NCI-H2196 treated with DMSO at 0.1 percent for 48 hours (cell line): ENCODE measurements at regions not wholly inside any gene's neighbourhood (a gene's known extent, or its start where the extent isn't known, plus 50 kb on each side); places are given as distances from the start of the nearest gene placed in this dataset.

Experiments
- DNase-seq: peaks from one replicate; lab custom pipeline; 2025; ENCODE audit not compliant: unreplicated experiment; lab: John Stamatoyannopoulos, UW

DNA sequence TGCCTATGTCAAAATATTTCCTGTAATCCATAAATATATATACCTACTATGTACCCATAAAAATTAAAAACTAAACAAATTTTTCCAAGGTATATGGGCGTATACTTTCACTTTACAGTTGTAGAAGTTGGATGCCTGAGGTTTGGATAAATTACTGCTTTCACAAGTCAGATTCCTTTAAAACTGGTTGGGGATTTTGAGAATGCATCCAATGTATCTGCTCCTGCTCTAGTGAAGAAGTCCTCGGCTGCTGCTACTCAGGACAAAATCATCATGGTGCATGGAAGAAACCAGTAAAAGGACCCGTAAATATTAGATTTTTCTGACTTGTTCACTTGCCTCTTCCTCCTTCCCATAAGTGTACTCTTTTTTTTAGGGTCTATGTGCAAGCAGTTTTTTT is 841.1 kb downstream of the USP25 start:
- no peak for DNase-seq

DNA sequence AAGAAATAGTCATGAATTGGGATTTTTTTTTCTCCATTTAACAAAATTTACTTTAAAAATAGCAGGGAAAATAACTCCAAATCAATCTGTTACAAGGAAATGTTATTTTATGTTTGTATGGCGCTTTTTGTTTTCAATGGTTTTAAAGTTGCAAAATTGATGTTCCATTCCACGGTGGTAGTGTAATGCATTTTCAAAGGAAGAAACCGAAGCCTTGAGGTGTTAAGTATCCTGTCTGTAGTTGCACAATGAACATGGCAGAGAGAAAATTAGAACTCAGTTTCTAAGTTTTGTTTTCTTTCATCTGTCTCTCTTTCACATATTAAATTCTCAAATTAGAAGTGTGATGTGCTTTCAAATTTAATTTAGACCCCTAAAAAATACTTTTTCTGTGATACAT is 841.8 kb downstream of the USP25 start:
- DNase-seq: no peak

DNA sequence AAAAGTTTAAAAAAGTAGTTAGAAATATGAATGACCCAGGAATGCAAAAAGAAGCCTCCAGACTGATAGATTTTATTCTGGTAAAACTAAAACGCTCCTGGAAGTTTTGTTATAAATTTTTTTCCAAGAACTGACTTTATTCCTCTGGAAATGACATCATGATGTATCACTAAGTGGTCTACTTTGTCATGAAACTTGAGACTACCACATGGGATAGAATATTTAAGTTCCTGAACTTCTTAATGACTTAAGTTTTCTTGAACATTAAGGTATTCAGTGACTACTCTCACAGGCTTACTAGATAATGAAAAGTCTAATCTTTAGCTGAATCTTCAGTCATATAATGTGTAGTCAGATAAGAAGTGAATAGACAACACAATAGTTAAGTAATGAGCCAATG is 842.2 kb downstream of the USP25 start:
- DNase-seq: no peak

DNA sequence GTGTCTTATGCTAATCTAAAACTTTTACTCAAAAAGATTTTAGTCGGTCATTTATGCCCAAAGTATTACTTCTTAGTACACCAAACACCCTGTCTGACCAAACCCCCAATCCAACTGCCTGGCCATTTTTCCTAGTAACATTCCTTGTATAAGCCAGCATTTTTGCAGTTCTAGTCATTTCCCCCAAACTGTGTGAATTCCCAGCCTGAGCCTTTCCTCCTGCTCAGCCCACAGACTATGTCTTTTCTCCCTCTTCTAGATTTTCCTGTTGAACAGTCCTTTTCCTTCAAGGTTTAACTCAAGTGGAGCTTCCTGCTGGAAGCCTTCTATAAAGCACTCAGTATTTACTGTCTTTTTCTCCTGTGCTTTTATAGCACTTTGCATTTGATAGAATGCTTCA is 843.8 kb downstream of the USP25 start:
- no peak for DNase-seq

DNA sequence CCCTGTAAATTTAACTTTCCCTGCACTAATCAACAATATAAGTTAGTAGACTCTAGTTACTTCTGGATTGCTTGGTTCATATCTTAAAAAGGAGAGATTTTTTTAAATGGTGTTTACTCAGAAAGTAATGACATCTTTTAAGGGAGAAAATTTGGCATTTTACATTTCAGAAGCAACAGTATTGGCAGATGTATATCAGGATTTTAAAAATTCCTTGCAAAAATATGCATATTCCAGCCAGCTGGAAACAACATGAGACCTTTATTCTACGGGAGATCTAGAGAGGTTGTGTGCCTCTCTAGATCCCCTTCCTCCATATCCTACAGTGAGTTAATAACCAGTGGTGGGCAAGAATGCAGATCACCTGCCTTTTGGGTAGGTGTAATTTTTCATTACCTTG is 848.2 kb downstream of the USP25 start:
- no peak for DNase-seq

DNA sequence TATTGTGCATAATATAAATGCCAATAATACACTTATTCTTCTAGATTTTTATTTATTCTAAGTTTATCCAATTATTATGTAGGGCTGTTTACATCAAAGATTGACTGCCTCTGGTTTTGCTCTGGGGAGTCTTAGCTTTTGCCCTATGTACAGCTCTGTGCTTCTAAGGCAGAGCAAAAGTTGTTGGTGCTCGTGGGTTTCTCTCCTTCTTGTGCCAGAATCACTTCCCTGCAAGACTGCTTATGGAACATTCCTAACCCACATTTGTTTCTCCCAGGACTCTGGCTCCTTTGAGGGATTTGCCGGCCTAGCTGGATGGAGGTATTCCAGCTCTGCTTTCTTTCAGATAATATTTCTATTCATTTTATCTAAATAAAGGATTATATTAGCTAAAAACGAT is 849.1 kb downstream of the USP25 start:
- DNase-seq: no peak

DNA sequence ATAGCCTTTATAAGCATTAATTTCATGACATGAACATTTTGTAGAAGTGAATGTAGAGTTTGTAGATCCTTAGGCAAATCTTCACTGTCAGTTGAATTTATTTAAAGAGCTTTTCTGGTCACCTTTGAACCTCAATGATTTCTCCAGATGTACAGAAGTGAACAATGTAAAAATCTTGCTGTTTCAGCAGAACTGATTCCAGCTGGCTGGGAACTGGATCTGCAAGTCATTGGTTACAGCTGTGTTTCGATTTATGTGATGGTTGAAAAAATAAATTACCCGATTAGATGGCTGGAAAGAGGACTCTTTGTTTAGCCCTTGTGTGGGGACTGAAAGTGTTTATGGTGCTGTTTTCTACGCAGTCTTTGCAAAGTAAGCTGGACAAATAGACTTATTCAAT is 849.8 kb downstream of the USP25 start:
- DNase-seq: no peak

DNA sequence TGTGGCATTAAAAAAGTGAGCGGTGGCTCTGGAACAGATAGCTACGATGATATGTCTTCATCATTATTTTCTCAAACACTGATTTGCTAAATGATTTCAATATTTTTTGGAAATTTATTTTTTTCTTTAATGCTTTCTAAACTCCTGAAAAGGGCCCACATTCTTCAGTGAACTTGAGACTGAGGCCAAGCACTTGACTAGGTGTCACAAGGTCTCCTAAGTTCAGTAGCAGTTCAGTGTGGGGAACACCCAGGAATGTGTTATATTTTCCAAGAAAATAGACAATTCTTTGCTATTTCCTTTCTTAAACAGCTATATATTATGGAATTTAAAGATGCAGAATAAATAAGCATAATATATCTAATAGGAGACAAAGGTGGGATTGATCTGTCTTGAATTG is 850.9 kb downstream of the USP25 start:
- no peak for DNase-seq

DNA sequence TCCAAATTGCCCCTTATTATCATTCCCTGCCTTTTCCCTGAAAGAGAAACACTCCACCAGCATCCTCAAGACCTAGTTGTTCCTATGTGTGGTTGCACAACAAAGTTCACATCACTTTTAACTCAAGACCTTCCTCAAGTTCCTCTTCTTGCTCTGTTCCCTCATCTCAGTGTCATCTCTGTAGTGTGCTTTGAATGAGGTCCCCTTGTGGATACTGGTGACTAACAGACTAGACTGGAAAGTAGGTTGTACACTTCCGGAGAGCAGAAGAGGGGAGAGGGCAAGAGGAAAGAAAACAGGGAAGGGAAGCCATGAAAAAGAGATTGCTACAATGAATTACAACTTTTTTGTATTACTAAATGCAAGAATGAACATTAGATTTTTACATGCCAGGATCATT is 853.8 kb downstream of the USP25 start:
- no peak for DNase-seq

DNA sequence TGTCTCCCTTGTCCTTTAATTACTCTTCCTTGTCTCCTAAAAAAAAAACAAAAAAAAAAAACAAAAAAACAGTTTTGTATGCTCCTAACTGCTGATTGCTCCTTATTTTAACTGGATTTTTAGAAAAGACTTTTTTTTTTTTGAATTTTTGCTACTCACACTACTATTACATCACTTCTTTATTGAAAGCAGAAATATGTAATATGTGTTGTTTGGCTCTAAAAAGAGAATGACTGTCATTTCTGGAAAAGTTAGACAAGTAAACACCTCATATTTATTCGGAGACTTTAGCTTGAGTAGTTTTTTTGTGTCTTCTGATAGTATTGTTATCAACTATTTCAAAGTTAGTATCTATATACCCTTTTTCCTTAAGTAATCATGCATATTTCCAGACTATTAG is 855.0 kb downstream of the USP25 start:
- DNase-seq: no peak

DNA sequence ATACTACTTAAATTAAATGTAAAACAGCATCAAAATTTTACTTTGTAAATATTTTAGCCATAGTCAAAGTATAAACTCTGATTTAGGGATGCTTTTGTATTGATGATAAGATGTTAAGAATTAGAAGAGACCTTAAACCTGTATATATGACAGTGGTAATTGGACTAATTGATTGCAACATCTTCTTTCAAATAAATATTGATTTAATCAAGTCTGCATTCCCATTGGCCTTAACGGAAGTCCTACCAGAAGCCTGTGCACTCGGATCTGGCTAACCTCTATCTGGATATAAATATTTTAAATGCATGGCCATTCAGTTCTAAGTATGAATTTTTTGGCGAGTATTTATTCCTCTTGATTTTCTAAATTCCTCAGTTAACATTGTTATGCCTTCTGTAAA is 856.1 kb downstream of the USP25 start:
- DNase-seq: no peak

DNA sequence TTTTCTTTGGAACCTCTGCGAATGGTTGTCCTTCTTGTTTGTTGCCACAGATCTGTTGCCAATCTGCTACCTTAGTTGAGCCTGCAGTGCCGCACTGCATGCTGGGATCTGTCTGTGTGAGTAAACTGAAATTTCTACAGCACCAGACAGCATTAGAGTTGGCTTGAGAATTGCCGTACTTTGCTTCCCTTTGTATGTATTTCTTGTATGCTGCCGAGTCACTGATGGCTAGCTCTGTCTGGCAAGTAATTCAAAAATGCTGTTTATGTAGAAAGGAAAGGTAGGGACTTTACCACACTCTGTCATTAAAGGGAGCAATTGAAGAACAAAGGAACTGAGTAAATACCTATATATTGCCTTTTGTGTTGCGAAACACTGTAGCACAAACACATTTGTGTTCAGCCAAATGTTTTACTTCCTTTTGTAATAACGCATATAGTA is 857.4 kb downstream of the USP25 start:
- no peak for DNase-seq

DNA sequence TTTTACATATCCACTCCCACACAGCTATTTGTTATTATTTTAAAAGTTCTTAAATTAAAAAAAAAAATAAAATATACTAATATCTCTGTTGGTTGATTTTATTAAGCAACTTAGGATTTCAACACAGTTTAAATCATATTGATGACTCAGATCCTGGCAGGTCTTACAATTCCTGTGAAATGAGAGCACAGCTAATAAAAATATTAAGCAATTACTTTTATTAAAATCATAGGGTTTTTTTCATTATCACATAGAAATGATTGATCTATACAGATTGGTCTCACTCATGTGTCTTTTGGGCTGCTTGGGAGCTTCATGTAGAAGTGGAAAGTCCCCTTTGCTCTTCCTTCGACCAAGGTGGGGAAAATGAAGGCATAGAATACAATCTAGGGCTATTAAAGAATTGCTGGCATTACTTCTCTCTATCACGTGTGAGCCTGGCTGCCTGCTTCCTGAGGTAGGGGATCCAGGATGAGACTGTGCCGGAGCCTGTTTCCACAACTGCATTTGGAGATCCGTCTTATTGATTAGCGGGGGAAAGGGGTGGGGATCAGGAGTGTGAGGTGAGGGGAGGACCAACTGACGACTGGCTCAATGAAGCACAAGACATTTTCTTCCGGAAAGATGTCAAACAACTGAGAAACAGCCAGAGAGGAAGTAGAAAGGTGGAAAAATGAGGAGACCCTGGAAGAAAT is 858.0 kb downstream of the USP25 start:
- DNase-seq: no peak

DNA sequence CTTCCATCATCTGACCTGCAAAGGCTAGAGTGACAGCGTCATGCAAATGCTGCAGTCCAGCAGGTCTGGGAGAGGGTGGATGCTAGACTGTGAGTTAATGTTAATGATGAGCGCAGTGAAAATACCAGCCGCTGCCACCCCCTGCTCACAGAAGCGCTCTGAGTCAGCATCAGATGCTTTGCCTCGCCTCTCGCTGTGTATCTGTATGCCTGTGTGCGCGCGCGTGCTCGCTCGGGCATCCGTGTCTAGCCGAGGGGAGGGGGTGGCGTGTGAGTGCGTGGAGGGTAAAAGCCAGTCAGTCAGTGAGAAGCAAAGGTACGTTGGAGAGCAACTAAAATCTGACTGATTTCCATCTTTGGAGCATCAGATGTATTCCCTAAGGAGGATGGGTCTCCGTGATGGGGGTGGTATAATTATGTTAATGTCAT is 858.7 kb downstream of the USP25 start:
- DNase-seq: no peak

DNA sequence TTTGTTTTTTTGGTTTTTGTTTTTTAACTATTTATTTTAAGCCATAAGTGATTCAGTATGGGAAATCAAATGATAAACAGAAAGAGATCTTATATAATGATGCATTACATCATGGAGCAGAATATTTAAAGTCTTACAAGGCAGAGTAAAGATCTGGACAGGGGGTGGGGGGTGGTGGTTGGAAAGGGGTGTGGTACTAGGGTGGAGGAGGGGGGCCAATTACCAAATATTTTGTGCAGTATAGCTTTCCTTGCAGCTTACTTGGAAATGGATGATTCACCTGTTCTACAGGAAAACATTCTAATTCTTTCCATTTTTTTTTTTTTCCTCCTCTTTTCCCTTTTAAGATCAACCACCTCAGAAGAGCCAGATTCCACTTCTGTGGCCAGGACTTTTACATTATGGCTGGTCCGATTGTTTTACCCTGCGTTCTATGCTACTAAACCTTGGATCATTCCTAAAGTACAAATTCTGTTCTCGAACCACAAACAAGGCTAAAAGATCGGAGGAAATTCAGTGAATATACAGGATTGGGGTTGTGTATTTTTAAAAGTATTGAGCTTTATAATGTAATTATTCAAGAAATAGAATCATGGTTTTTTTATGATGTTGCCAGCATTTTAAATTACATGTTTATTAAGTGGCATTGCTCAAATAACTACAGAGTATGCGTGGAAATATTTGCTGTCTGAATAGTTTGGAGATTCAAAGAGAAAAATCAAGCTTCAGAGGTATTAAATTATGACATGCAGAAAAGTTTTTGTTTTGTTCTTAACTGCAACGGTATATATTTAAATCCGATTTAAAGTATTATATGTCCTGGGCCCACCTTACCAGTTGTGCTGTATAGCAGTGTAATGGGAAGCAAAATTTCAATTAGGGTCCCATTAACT is 859.5 kb downstream of the USP25 start:
- no peak for DNase-seq

DNA sequence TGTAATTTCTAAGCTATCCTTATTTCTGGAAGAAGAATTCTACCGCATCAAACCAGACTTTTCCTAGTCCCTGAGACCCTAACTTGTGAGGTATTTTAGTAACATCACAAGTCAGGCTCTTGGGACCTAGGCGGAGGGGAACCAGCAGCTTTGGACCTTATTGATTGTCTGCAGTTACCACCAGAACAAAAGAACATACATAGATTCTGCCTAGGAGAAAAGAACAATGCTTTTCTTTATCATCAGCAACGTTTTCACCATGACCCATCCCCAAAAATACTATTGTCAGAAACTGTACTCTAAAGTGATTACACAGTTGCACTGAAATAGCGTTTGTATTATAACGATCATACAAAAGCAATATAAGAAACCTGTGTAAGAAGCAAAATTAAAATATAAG is 860.4 kb downstream of the USP25 start:
- DNase-seq: no peak

DNA sequence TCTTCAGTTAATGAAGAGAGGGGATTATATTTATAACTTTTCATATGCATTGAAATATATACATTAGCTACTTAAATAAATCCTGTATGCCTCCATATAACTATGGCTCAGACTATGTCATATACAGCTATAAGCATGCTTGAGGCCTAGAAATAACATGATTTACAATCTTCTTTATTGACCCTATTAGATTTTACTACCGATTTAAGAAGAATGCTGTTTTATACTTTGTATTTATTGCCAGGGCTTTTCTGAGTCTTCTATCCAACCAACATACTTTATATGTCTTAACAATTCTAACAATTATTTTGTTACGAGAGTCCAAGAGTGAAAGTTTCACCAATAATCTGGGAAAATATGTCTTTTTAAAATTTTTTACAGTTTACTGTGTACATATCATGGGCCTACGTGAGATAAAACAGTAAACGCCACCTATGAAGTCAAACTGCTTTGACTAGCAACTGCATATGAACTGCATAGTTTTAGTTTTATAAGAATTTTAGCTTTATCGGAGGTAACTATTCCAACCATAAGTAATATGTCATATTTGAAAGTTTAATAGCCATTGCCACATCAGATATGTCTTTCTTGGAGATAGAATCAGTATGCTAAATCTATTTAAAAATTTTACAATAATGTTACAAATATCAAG is 861.0 kb downstream of the USP25 start:
- no peak for DNase-seq

DNA sequence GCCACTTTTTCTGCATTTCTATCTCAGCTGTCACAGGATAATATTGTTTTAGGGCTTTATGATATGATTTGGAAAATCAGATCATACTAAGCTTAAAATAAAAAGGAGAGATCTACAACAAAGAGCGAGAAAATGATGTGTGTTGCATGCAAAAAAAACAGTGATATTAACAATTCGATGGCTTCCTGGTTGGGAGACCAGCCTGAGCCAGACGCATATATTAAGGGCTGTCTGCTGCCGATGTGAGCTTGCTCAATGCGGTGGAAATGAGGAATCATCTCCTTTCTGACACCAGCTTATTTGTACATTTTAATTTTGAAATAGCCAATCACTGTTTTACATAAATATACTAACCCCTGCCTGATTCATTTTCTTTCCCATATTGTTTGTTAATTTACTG is 862.6 kb downstream of the USP25 start:
- DNase-seq: no peak

DNA sequence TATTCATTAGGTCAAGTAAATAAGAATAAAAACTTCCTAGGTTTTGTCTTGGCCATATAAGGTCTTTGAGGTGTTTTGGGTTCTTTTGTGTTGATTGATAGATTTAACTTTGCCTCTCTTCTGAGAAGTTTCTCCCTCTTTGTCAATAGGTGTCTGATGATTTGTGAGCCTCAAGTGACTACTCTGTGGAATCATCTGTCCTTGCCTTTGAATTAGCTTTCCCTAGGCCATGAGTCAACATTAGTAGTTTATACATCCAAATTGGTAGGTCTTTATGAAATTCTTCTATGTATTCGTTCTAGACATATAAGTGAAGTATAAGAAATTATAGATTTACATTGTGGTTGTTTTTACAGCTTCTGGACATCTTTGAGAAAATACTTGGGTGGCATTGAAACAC is 864.4 kb downstream of the USP25 start:
- DNase-seq: no peak

DNA sequence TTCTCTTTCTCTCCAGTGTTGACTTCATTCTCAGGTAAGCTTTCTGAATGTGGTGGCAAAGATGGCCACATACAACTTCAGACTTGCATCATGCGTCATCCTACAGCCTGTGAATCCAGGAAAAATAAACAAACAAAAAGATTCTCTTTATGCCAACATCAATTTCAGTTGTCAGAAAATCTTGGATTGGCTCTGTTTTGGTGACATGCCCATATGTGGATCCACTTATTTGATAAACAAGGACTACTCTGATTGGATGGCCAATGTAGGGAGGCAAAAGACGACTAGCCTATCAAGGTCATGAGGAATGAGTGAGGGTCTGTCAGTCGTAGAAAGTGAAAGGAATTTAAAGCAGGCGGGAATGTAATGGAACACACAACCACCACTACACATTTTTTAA is 866.6 kb downstream of the USP25 start:
- DNase-seq: no peak

DNA sequence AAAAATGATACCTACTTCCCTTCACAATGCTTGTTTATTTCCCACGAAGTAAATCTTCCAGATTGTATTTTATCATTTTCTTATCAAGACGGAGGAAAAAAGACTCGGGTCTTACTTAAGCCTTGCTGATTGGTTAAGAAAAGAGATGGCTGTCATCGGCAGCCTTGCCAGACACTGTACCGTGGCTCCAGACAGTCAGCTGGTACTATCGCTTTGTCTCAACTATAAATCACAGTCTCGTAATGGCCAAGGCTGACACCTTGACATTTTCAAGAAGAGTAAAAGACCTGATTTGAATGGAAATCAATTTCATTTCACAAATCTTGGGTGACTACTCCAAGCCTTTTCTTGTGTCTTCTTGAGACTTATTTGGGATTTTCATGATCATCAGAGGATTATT is 868.0 kb downstream of the USP25 start:
- DNase-seq: no peak

DNA sequence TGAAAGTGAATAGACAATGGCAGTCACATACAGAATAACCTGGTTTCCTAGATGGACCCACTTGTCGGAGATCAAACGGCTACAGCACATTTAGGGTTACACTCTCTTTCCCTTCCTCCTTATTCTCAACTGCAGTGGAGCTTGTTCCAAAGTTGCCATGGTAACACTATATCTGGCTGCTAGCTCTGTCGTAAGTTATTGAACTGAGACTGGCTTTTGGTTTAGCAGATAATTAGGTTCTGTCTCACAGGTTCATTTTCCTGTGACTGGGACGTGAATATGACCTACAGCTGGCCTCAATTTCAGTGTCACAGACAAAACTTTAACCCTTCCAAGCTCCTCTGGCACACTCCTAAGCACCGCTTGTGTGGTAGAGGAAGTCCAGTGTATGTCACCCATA is 875.8 kb downstream of the USP25 start:
- DNase-seq: no peak
